HFFc6 (cell line): ENCODE measurements at regions not wholly inside any gene's neighbourhood (a gene's known extent, or its start where the extent isn't known, plus 50 kb on each side); places are given as distances from the start of the nearest gene placed in this dataset.

ENCODE experiments used
- DNase-seq: peaks from one replicate; pipeline ENCODE4 v3.0.0-alpha.2; 2018
- H3K27ac Mint-ChIP-seq: 2 replicates; pipeline ENCODE4 v1.8.0; 2020; ENCODE audit warnings: mild to moderate bottlenecking, mixed read lengths
- H3K27me3 Mint-ChIP-seq: 2 replicates; pipeline ENCODE4 v1.8.0; 2021; ENCODE audit warnings: mild to moderate bottlenecking, moderate library complexity, mixed read lengths; ENCODE audit not compliant: insufficient read depth
- H3K36me3 Mint-ChIP-seq: 2 replicates; pipeline ENCODE4 v1.8.0; 2021; ENCODE audit warnings: low read depth, mixed read lengths
- H3K4me1 Mint-ChIP-seq: 2 replicates; pipeline ENCODE4 v1.8.0; 2020; ENCODE audit warnings: low read depth, mixed read lengths
- H3K4me3 Mint-ChIP-seq: 2 replicates; pipeline ENCODE4 v1.8.0; 2020; ENCODE audit warnings: mild to moderate bottlenecking, moderate library complexity, mixed read lengths
- H3K9me3 Mint-ChIP-seq: 2 replicates; pipeline ENCODE4 v1.8.0; 2020; ENCODE audit warnings: mild to moderate bottlenecking, mixed read lengths
- TF ChIP-seq, protein P1 (sequence below): fragments of 200-600 bp; sonication (generic); IDR thresholded peaks from 2 replicates; pipeline ENCODE4 v1.5.0; 2021; ENCODE audit warnings: antibody characterized with exemption, mild to moderate bottlenecking

DNA sequence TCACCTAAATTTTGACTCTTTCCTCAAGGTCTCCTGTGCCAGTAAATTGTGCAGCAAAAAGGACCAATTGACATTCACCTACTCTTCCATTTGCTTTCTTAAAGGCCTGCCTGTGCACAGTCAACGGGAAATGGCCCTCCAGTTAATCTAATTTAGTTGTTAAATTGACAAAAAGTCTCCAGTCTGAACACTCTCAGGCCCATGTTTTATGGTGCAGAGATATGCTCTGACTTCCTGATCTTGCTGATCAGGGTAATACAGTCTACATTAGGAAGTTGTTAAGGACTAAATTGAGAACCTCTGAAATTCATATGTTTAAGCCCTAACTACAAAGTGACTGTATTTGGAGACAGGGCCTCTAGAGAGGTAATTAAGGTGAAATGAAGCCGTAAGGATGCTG is 133.6 kb upstream of the IL15 start:
- TF ChIP-seq, protein P1, sequence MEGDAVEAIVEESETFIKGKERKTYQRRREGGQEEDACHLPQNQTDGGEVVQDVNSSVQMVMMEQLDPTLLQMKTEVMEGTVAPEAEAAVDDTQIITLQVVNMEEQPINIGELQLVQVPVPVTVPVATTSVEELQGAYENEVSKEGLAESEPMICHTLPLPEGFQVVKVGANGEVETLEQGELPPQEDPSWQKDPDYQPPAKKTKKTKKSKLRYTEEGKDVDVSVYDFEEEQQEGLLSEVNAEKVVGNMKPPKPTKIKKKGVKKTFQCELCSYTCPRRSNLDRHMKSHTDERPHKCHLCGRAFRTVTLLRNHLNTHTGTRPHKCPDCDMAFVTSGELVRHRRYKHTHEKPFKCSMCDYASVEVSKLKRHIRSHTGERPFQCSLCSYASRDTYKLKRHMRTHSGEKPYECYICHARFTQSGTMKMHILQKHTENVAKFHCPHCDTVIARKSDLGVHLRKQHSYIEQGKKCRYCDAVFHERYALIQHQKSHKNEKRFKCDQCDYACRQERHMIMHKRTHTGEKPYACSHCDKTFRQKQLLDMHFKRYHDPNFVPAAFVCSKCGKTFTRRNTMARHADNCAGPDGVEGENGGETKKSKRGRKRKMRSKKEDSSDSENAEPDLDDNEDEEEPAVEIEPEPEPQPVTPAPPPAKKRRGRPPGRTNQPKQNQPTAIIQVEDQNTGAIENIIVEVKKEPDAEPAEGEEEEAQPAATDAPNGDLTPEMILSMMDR, result no peak
- Mint-ChIP-seq H3K27me3 (no peaks in the 10 kb centered on the region), H3K4me3 (peak overlapping the region; percentile 19; the same call in 1 of the 2 replicates), H3K9me3 (peaks cover 7% of the 10 kb centered on the region; the same call in 1 of the 2 replicates), H3K36me3 (peaks cover 10% of the 10 kb centered on the region; the same call in 1 of the 2 replicates), H3K27ac (peak overlapping the region; percentile 27; the same call in 1 of the 2 replicates), H3K4me1 (peaks cover 28% of the 10 kb centered on the region)
- no peak for DNase-seq

DNA sequence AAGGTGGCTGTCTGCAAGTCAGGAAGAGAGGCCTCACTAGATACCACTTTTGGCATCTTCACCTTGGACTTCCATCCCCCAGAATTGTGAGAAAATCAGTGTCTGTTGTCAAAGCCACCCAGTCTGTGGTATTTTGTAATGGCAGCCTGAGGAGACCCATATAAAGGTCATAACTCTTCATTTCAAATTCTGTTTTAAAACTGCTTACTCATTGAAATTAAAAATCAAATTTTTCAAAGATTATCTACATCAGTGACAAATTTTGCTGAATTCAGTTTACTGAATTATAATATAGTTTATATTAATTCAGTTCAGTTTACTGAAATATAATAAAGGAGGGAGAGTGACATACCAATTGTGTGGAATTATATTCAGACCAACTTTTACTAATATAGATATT is 133.1 kb upstream of the IL15 start:
- TF ChIP-seq, protein P1, result no peak

DNA sequence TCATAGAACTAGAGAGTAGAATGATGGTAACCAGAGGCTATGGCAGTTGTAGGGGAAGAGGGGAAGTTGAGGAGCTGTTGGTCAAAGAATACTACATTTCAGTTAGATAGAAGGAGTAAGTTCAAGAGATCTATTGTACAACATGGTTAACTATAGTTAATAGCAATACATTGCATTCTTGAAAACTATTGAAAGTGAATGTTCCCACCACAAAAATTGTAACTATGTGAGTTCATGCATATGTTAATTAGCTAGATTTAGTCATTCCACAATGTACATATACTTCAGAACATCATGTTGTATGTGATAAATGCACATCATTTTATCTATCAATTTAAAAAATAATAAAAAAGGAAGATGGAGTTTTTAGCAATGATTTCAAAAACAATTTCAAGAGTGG is 125.3 kb upstream of the IL15 start:
- DNase-seq, result no peak
- Mint-ChIP-seq H3K4me1 (peaks cover 16% of the 10 kb centered on the region), H3K9me3 (peaks cover 16% of the 10 kb centered on the region), H3K27me3 (no peaks in the 10 kb centered on the region), H3K4me3 (no peak overlapping the region), H3K36me3 (peaks cover 20% of the 10 kb centered on the region), H3K27ac (no peak overlapping the region)
- TF ChIP-seq, protein P1, result no peak

More for the DNA sequence above, 133.1 kb upstream of the IL15 start:
- H3K4me1 Mint-ChIP-seq, result peaks cover 28% of the 10 kb centered on the region
- no peak overlapping the region for H3K4me3 Mint-ChIP-seq
- H3K9me3 Mint-ChIP-seq, result peaks cover 8% of the 10 kb centered on the region; the same call in 1 of the 2 replicates
- no peaks in the 10 kb centered on the region for H3K27me3 Mint-ChIP-seq
- H3K27ac Mint-ChIP-seq, result no peak overlapping the region
- H3K36me3 Mint-ChIP-seq, result peaks cover 11% of the 10 kb centered on the region
- DNase-seq, result no peak

DNA sequence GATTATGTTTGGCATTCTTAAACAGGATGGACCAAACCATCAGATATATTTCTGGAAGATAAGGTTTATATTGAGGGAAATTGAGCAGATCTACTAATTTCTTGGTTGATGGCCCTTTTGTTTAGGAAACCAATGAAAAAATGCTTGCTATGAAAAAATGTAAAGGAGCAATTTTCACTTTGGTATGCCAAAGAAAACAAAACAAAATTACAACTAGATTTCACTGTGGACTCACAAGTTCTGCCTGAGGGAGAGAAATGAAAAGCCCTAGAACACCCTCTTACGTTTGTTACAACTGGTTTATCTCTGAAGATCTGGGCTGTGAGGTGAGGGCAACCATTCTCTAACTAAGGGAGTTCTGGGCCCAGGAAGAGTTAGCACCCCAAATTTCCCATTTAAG is 122.5 kb upstream of the IL15 start:
- Mint-ChIP-seq H3K4me1 (peaks cover 16% of the 10 kb centered on the region), H3K4me3 (no peak overlapping the region), H3K9me3 (peaks cover 4% of the 10 kb centered on the region; the same call in 1 of the 2 replicates), H3K27me3 (no peaks in the 10 kb centered on the region), H3K36me3 (peaks cover 4% of the 10 kb centered on the region), H3K27ac (no peak overlapping the region)
- DNase-seq, result no peak
- TF ChIP-seq, protein P1, result no peak

DNA sequence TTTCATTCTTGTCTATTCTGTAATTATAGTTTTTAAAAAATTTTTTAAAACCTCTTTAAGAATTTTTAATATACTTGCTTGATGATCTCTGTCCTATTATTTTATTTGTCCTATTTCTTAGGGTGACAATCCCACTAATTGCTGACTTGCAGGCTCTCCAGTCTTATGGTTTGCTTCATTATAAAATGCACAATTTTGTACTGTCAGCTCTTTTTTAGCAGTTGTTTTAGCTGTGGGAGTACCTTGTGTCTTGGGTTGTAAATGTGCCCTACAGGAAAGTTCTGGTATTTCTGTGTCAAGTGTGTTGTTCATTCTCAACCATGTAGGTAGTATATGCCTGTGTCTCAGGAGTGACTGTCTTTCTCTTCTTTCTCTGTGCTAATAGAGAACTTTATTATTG is 118.2 kb upstream of the IL15 start:
- H3K4me1 Mint-ChIP-seq, result peaks cover 13% of the 10 kb centered on the region
- DNase-seq, result no peak
- TF ChIP-seq, protein P1, result no peak; the same call in 1 of the 2 replicates
- no peaks in the 10 kb centered on the region for H3K27me3 Mint-ChIP-seq
- no peaks in the 10 kb centered on the region for H3K9me3 Mint-ChIP-seq
- no peak overlapping the region for H3K4me3 Mint-ChIP-seq
- no peak overlapping the region for H3K27ac Mint-ChIP-seq
- H3K36me3 Mint-ChIP-seq, result no peaks in the 10 kb centered on the region

DNA sequence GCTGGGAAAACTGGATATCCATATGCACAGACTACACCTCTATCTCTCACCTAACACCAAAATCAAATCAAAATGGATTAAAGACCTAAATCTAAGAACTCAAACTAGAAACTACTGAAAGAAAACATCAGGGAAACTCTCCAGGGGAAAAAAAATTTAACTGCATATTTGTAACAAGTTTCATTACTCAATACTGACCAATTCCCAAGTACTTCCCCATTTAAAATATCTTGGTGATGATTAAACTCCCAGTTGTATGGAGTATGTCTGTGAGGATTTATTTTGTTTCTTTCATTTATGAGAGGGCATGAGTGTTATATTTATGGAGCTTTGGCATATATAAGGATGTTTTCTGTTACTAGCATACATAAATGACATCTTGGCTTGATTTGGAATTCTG is 112.3 kb upstream of the IL15 start:
- H3K36me3 Mint-ChIP-seq, result 0 out of 2 replicates have a peak, but pooled peaks cover 9% of the 10 kb centered on the region
- peak overlapping the region; percentile 44 for H3K27ac Mint-ChIP-seq
- peaks cover 27% of the 10 kb centered on the region for H3K4me1 Mint-ChIP-seq
- no peaks in the 10 kb centered on the region for H3K27me3 Mint-ChIP-seq
- H3K9me3 Mint-ChIP-seq, result no peaks in the 10 kb centered on the region
- TF ChIP-seq, protein P1, result no peak
- H3K4me3 Mint-ChIP-seq, result peak overlapping the region; percentile 5
- peak; percentile 37 for DNase-seq
